OCI-LY3 (cell line): ENCODE measurements at regions not wholly inside any gene's neighbourhood (a gene's known extent, or its start where the extent isn't known, plus 50 kb on each side); places are given as distances from the start of the nearest gene placed in this dataset.

Experiments
- EZH2phosphoT487 ChIP-seq: fragments of 200-600 bp; shearing (Covaris generic); IDR thresholded peaks from 2 replicates; pipeline ENCODE4 v1.6.1; 2018; ENCODE audit warnings: antibody characterized with exemption, mixed run types, low read depth
- TF ChIP-seq, protein P1 (sequence below): fragments of 200-600, 300-600 bp; sonication (generic); IDR thresholded peaks from 2 replicates; pipeline ENCODE4 v1.5.1; 2014; ENCODE audit warnings: antibody characterized with exemption, low read length, low read depth

DNA sequence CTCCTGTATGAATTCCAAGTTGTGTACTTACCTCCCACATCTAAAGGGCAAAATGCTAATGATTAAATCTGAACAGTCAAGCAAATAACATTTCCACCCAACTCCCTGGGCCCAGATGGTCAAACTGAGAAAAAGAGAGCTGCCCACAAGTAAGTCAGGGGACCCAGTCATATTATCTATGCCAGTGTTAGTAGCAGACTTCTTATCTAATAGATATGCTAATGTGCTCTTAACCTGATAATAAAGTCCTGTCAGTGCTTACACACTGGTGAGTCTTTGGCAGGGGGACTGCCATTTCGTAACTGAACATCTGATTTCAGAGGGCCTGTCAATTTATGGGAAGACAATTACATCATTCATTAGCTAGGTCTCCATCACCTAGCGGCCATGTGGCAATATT lies 292.3 kb upstream of the WWC1 start:
- TF ChIP-seq, protein P1, sequence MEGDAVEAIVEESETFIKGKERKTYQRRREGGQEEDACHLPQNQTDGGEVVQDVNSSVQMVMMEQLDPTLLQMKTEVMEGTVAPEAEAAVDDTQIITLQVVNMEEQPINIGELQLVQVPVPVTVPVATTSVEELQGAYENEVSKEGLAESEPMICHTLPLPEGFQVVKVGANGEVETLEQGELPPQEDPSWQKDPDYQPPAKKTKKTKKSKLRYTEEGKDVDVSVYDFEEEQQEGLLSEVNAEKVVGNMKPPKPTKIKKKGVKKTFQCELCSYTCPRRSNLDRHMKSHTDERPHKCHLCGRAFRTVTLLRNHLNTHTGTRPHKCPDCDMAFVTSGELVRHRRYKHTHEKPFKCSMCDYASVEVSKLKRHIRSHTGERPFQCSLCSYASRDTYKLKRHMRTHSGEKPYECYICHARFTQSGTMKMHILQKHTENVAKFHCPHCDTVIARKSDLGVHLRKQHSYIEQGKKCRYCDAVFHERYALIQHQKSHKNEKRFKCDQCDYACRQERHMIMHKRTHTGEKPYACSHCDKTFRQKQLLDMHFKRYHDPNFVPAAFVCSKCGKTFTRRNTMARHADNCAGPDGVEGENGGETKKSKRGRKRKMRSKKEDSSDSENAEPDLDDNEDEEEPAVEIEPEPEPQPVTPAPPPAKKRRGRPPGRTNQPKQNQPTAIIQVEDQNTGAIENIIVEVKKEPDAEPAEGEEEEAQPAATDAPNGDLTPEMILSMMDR = no peak
- TF ChIP-seq EZH2phosphoT487 = no peak
